ENCODE measurements at regions not wholly inside any gene's neighbourhood (a gene's known extent, or its start where the extent isn't known, plus 50 kb on each side); places are given as distances from the start of the nearest gene placed in this dataset.

GRCh38 chr11:70796648-70797227 is 398.4 kb downstream of the CTTN start:
- no peak for DNase-seq (ENCODE audit: low spot score)

GRCh38 chr11:70798296-70798695 is 400.0 kb downstream of the CTTN start:
- DNase-seq (ENCODE audit: low spot score), result no peak

- no peak for DNase-seq (ENCODE audit: low spot score)
Measured at GRCh38 chr11:70799386-70799785, 401.1 kb downstream of the CTTN start.

- no peak for DNase-seq (ENCODE audit: low spot score)
Measured at GRCh38 chr11:70802185-70802584, 403.9 kb downstream of the CTTN start.

- no peak for DNase-seq (ENCODE audit: low spot score)
Measured at GRCh38 chr11:70804139-70804837, 406.0 kb downstream of the CTTN start.

GRCh38 chr11:70805243-70805642 is 406.9 kb downstream of the CTTN start:
- DNase-seq (ENCODE audit: low spot score), result no peak

GRCh38 chr11:70805971-70806370 is 407.6 kb downstream of the CTTN start:
- DNase-seq (ENCODE audit: low spot score), result no peak

GRCh38 chr11:70806461-70807194 is 408.3 kb downstream of the CTTN start:
- no peak for DNase-seq (ENCODE audit: low spot score)

GRCh38 chr11:70807195-70807543 is 408.8 kb downstream of the CTTN start:
- DNase-seq (ENCODE audit: low spot score), result no peak

GRCh38 chr11:70808686-70809375 is 410.5 kb downstream of the CTTN start:
- no peak for DNase-seq (ENCODE audit: low spot score)

- DNase-seq (ENCODE audit: low spot score), result no peak
Measured at GRCh38 chr11:70810133-70810532, 411.8 kb downstream of the CTTN start.

- DNase-seq (ENCODE audit: low spot score), result no peak
Measured at GRCh38 chr11:70810681-70811080, 412.4 kb downstream of the CTTN start.

GRCh38 chr11:70811483-70811882 is 413.2 kb downstream of the CTTN start:
- no peak for DNase-seq (ENCODE audit: low spot score)

GRCh38 chr11:70811915-70812314 is 413.6 kb downstream of the CTTN start:
- DNase-seq (ENCODE audit: low spot score), result no peak

- no peak for DNase-seq (ENCODE audit: low spot score)
Measured at GRCh38 chr11:70812472-70812871, 414.1 kb downstream of the CTTN start.

GRCh38 chr11:70813651-70814050 is 415.3 kb downstream of the CTTN start:
- no peak for DNase-seq (ENCODE audit: low spot score)

GRCh38 chr11:70815485-70815832 is 417.1 kb downstream of the CTTN start:
- no peak for DNase-seq (ENCODE audit: low spot score)

GRCh38 chr11:70816156-70816678 is 417.9 kb downstream of the CTTN start:
- DNase-seq (ENCODE audit: low spot score), result no peak

- DNase-seq (ENCODE audit: low spot score), result no peak
Measured at GRCh38 chr11:70818351-70818750, 420.0 kb downstream of the CTTN start.

- DNase-seq (ENCODE audit: low spot score), result no peak
Measured at GRCh38 chr11:70819022-70819421, 420.7 kb downstream of the CTTN start.

GRCh38 chr11:70820311-70820710 is 422.0 kb downstream of the CTTN start:
- no peak for DNase-seq (ENCODE audit: low spot score)

- no peak for DNase-seq (ENCODE audit: low spot score)
Measured at GRCh38 chr11:70820712-70821111, 422.4 kb downstream of the CTTN start.

- no peak for DNase-seq (ENCODE audit: low spot score)
Measured at GRCh38 chr11:70823771-70824170, 425.4 kb downstream of the CTTN start.

All from HuH-7 (cell line).